ENCODE measurements at regions not wholly inside any gene's neighbourhood (a gene's known extent, or its start where the extent isn't known, plus 50 kb on each side); places are given as distances from the start of the nearest gene placed in this dataset.

DNA sequence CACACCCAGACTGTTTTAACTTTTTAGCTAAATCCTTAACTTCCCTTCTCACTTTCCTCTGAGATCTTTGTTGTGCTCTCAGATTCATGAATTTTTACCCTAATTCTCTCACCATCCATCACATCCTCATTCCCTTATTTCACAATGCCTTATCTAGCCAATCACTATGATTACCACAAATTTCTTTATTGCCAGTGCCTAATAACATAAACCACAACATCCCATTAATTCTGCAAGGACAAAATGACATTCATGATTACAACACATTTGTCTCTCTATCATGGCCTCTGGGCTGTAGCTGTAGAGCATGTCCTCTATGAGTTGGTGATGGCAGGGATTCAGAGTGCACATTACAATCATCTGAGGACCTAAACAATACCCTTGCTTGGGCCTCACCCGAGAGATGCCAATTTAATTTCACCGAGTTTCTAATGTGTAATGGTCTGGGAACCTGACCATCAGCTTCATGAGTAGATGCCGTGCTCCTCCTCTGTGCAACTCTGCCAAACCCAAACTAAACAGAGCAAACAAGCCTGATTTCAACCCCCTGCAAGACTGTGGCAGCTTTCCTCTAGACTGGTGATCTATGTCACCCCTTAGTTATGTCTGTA lies 99.3 kb downstream of the SPTSSA start:
- CTCF ChIA-PET: no interaction called here

GRCh38 chr14:34361504-34362011 lies 100.5 kb downstream of the SPTSSA start:
- CTCF ChIA-PET: no interaction called here
- H3K27me3 Mint-ChIP-seq: peaks cover 9% of the 10 kb centered on the region
- no peaks in the 10 kb centered on the region for H3K9me3 Mint-ChIP-seq
- no peaks in the 10 kb centered on the region for H3K36me3 Mint-ChIP-seq
- H3K4me3 Mint-ChIP-seq: no peak overlapping the region
- no peak for DNase-seq
- no peak overlapping the region for H3K27ac Mint-ChIP-seq
- no peaks in the 10 kb centered on the region for H3K4me1 Mint-ChIP-seq

More for the DNA sequence above, 99.3 kb downstream of the SPTSSA start:
- Mint-ChIP-seq H3K27me3 (peaks cover 9% of the 10 kb centered on the region), H3K9me3 (no peaks in the 10 kb centered on the region), H3K4me3 (no peak overlapping the region), H3K36me3 (no peaks in the 10 kb centered on the region), H3K4me1 (no peaks in the 10 kb centered on the region), H3K27ac (no peak overlapping the region)
- no peak for DNase-seq

- no peak for DNase-seq
- no peaks in the 10 kb centered on the region for H3K36me3 Mint-ChIP-seq
- H3K4me1 Mint-ChIP-seq: no peaks in the 10 kb centered on the region
- peaks cover 9% of the 10 kb centered on the region for H3K27me3 Mint-ChIP-seq
- H3K4me3 Mint-ChIP-seq: no peak overlapping the region
- CTCF ChIA-PET: no interaction called here
- H3K9me3 Mint-ChIP-seq: no peaks in the 10 kb centered on the region
- no peak overlapping the region for H3K27ac Mint-ChIP-seq
Measured at GRCh38 chr14:34359420-34360117, 102.5 kb downstream of the SPTSSA start.

- CTCF ChIA-PET: no interaction called here
- H3K4me3 Mint-ChIP-seq: no peak overlapping the region
- H3K9me3 Mint-ChIP-seq: no peaks in the 10 kb centered on the region
- no peaks in the 10 kb centered on the region for H3K36me3 Mint-ChIP-seq
- no peak for DNase-seq
- H3K4me1 Mint-ChIP-seq: no peaks in the 10 kb centered on the region
- no peak overlapping the region for H3K27ac Mint-ChIP-seq
- no peaks in the 10 kb centered on the region for H3K27me3 Mint-ChIP-seq
Measured at GRCh38 chr14:34356264-34356654, 105.8 kb downstream of the SPTSSA start.

DNA sequence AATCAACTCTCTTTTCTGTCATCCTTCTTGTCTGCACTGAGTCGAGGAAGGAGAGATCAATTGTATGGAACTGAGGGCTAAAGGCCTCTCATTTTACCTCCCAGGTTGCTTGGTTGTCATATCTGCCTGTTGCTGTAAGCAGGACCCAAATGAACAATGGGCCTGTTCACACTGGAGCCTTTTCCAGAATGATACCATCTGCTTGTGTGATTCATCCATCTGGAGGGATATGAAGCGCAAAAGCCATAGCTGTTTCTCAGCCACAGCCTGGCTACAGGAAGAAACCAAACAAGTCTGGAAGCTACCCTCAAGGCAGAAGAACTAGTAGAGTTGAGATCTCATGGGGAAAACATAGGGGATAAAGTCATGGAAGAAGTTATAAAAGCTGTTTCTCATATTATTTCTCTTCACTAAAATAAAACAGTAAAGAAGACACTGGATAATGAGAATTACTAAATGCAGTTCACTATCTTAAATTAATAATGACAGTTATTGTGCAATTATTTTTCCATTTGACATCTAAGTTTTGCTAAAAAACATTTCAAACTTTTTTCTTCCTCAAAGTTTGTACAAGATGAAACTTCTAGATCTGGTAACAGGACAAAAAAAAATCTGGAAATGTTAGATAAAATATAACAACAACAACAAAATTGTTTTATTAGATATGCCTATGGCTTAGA lies 106.3 kb downstream of the SPTSSA start:
- no peaks in the 10 kb centered on the region for H3K9me3 Mint-ChIP-seq
- no peak for DNase-seq
- no peak overlapping the region for H3K27ac Mint-ChIP-seq

GRCh38 chr14:34354556-34354955 lies 107.5 kb downstream of the SPTSSA start:
- CTCF ChIA-PET: no interaction called here
- Mint-ChIP-seq H3K27ac (no peak overlapping the region), H3K9me3 (no peaks in the 10 kb centered on the region), H3K27me3 (no peaks in the 10 kb centered on the region), H3K4me1 (no peaks in the 10 kb centered on the region), H3K36me3 (no peaks in the 10 kb centered on the region), H3K4me3 (no peak overlapping the region)
- DNase-seq: no peak

More for the DNA sequence above, 106.3 kb downstream of the SPTSSA start:
- Mint-ChIP-seq H3K36me3 (no peaks in the 10 kb centered on the region), H3K4me3 (no peak overlapping the region), H3K27me3 (no peaks in the 10 kb centered on the region), H3K4me1 (no peaks in the 10 kb centered on the region)
- CTCF ChIA-PET: no interaction called here

- Mint-ChIP-seq H3K9me3 (no peaks in the 10 kb centered on the region), H3K36me3 (no peaks in the 10 kb centered on the region), H3K27me3 (no peaks in the 10 kb centered on the region), H3K4me1 (no peaks in the 10 kb centered on the region), H3K27ac (no peak overlapping the region), H3K4me3 (no peak overlapping the region)
- CTCF ChIA-PET: no interaction called here
- DNase-seq: no peak
Measured at GRCh38 chr14:34350903-34351302, 111.1 kb downstream of the SPTSSA start.

GRCh38 chr14:34348592-34348991 lies 113.4 kb downstream of the SPTSSA start:
- H3K27me3 Mint-ChIP-seq: no peaks in the 10 kb centered on the region
- no peaks in the 10 kb centered on the region for H3K4me1 Mint-ChIP-seq
- H3K4me3 Mint-ChIP-seq: no peak overlapping the region
- no peak for DNase-seq
- no peaks in the 10 kb centered on the region for H3K36me3 Mint-ChIP-seq
- CTCF ChIA-PET: no interaction called here
- H3K27ac Mint-ChIP-seq: no peak overlapping the region
- H3K9me3 Mint-ChIP-seq: no peaks in the 10 kb centered on the region

- CTCF ChIA-PET: no interaction called here
- no peak for DNase-seq
- H3K27me3 Mint-ChIP-seq: no peaks in the 10 kb centered on the region
- no peaks in the 10 kb centered on the region for H3K9me3 Mint-ChIP-seq
- no peak overlapping the region for H3K4me3 Mint-ChIP-seq
- H3K27ac Mint-ChIP-seq: no peak overlapping the region
- H3K36me3 Mint-ChIP-seq: no peaks in the 10 kb centered on the region
- H3K4me1 Mint-ChIP-seq: no peaks in the 10 kb centered on the region
Measured at GRCh38 chr14:34347683-34348082, 114.4 kb downstream of the SPTSSA start.

GRCh38 chr14:34345718-34346465 lies 116.1 kb downstream of the SPTSSA start:
- CTCF ChIA-PET: interaction anchor here (2.4 kb wide), 1 partner anchor 21 kb away, joined by 7 read pairs; no protein-coding TSS in a partner anchor
- no peak overlapping the region for H3K4me3 Mint-ChIP-seq
- no peak for DNase-seq
- no peaks in the 10 kb centered on the region for H3K9me3 Mint-ChIP-seq
- H3K4me1 Mint-ChIP-seq: no peaks in the 10 kb centered on the region
- H3K27me3 Mint-ChIP-seq: no peaks in the 10 kb centered on the region
- no peak overlapping the region for H3K27ac Mint-ChIP-seq
- H3K36me3 Mint-ChIP-seq: no peaks in the 10 kb centered on the region

DNA sequence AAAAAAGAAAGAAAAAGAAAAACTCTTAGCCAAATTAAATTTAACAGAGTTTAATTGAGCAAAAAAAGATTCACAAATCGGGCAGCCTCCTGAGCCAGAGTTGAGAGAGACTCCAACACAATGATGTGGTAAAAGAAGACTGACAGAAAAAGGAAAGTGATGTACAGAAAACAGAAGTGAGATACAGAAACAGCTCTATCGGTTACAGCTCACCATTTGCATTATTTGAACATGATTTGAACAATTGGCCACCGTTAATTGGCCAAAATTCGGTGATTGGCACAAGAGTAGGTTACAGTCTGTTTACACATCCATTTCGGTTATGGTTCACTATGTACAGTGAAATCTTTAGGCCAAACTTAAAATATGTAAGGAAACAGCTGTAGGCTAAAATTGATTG lies 117.7 kb downstream of the SPTSSA start:
- H3K4me1 Mint-ChIP-seq: no peaks in the 10 kb centered on the region
- H3K9me3 Mint-ChIP-seq: no peaks in the 10 kb centered on the region
- CTCF ChIA-PET: interaction anchor here (2.4 kb wide), 1 partner anchor 19 kb away, joined by 7 read pairs; no protein-coding TSS in a partner anchor
- DNase-seq: no peak
- no peaks in the 10 kb centered on the region for H3K36me3 Mint-ChIP-seq
- no peak overlapping the region for H3K27ac Mint-ChIP-seq
- H3K4me3 Mint-ChIP-seq: no peak overlapping the region
- no peaks in the 10 kb centered on the region for H3K27me3 Mint-ChIP-seq

- Mint-ChIP-seq H3K36me3 (no peaks in the 10 kb centered on the region), H3K4me3 (no peak overlapping the region), H3K27ac (no peak overlapping the region), H3K9me3 (no peaks in the 10 kb centered on the region), H3K27me3 (no peaks in the 10 kb centered on the region), H3K4me1 (peaks cover 9% of the 10 kb centered on the region)
- CTCF ChIA-PET: interaction anchor here (1.3 kb wide), 1 partner anchor 10 kb away, joined by 4 read pairs; no protein-coding TSS in a partner anchor
- DNase-seq: no peak
Measured at GRCh38 chr14:34340025-34340625, 121.9 kb downstream of the SPTSSA start.

DNA sequence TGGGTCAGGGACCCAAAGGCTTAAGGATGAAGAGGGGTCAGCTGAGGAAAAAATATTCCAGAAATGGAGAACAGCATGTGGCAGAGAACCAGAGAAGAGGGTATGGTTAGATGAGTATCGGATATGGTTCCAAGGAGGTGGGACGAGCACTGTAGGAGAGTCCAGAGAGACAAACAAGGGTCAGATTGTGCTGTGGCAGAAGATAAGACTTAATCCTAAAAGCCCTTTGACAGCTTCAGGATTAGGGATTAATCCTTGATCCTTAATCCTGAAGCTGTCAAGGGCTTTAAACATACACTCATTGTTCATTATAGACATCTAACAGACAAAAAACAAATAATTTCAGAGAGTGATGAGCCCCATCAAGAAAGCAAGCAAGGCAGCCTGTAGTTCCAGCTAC lies 124.0 kb downstream of the SPTSSA start:
- Mint-ChIP-seq H3K27me3 (no peaks in the 10 kb centered on the region), H3K4me1 (peaks cover 9% of the 10 kb centered on the region), H3K9me3 (no peaks in the 10 kb centered on the region), H3K36me3 (no peaks in the 10 kb centered on the region), H3K27ac (no peak overlapping the region), H3K4me3 (no peak overlapping the region)
- DNase-seq: no peak
- CTCF ChIA-PET: interaction anchor here (1.2 kb wide), 1 partner anchor 15 kb away, joined by 4 read pairs; no protein-coding TSS in a partner anchor

- CTCF ChIA-PET: interaction anchor here (1.2 to 1.6 kb wide), 2 partner anchors 11 to 14 kb away, joined by 4 to 8 read pairs; no protein-coding TSS in a partner anchor
- H3K36me3 Mint-ChIP-seq: no peaks in the 10 kb centered on the region
- H3K4me3 Mint-ChIP-seq: no peak overlapping the region
- no peak for DNase-seq
- H3K27me3 Mint-ChIP-seq: no peaks in the 10 kb centered on the region
- H3K9me3 Mint-ChIP-seq: no peaks in the 10 kb centered on the region
- no peak overlapping the region for H3K27ac Mint-ChIP-seq
- peaks cover 20% of the 10 kb centered on the region for H3K4me1 Mint-ChIP-seq
Measured at GRCh38 chr14:34336501-34336900, 125.5 kb downstream of the SPTSSA start.

All from activated naive CD4-positive, alpha-beta T cell treated with anti-CD3 and anti-CD28 coated beads, Interleukin-2, amount 10 ng/mL, durations not matched to agents 7 days and 5 days (primary cell).